GM12872 (cell line): ENCODE measurements at regions not wholly inside any gene's neighbourhood (a gene's known extent, or its start where the extent isn't known, plus 50 kb on each side); places are given as distances from the start of the nearest gene placed in this dataset.

Experiments used
- TF ChIP-seq, protein P1 (sequence below): IDR thresholded peaks from 3 replicates; pipeline ENCODE4 v1.5.1; 2011; ENCODE audit warnings: low read depth, mild to moderate bottlenecking, low read length, moderate library complexity; ENCODE audit not compliant: insufficient read depth

DNA sequence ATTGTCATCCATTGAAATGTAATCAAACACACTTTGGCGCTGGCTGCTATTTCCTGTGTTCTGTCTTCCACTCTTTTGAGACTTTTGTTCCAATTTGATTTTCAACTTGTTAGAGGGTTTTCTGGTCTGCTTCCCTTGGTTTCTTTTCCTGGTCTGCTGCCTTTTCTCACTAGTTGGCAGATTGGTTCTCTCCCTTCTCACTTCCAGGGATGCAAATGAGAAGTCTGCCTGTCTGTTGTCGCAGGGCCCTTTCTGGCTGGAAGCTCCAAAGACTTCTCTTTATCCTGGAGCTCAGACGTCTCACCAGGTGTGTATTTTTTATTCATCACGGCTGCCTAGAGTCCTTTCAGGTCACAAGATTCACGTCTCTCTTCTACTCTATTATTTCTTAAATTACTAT lies 84.0 kb downstream of the RPS6KA4 start:
- TF ChIP-seq, protein P1, sequence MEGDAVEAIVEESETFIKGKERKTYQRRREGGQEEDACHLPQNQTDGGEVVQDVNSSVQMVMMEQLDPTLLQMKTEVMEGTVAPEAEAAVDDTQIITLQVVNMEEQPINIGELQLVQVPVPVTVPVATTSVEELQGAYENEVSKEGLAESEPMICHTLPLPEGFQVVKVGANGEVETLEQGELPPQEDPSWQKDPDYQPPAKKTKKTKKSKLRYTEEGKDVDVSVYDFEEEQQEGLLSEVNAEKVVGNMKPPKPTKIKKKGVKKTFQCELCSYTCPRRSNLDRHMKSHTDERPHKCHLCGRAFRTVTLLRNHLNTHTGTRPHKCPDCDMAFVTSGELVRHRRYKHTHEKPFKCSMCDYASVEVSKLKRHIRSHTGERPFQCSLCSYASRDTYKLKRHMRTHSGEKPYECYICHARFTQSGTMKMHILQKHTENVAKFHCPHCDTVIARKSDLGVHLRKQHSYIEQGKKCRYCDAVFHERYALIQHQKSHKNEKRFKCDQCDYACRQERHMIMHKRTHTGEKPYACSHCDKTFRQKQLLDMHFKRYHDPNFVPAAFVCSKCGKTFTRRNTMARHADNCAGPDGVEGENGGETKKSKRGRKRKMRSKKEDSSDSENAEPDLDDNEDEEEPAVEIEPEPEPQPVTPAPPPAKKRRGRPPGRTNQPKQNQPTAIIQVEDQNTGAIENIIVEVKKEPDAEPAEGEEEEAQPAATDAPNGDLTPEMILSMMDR, result no peak

DNA sequence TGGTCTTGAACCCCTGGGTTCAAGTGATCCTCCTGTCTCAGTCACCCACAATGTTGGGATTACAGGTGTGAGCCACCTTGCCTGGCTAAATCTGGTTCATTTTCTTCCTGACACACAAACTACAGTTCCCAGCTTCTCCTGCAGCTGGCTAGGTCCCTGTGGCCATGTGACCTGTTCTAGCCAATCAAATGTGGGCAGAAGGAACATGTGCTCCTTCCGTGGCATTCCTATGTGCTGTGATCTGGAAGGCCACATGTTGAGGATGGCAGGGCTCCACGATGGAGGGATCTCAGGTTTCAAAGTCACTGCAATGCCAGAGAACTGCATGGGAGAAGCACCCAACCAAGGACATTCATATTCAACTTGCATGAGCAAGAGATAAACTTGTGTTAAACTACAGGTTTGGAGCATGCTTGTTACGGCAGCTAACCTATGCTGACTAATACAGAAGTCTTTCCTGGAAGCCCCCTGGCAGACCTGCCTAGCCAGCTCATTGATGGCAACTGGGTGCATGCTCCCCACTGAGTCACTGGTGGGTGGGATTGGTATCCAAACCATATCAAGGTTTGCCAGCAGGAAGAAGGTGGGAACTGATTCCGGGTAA lies 86.0 kb downstream of the RPS6KA4 start:
- TF ChIP-seq, protein P1, result no peak

DNA sequence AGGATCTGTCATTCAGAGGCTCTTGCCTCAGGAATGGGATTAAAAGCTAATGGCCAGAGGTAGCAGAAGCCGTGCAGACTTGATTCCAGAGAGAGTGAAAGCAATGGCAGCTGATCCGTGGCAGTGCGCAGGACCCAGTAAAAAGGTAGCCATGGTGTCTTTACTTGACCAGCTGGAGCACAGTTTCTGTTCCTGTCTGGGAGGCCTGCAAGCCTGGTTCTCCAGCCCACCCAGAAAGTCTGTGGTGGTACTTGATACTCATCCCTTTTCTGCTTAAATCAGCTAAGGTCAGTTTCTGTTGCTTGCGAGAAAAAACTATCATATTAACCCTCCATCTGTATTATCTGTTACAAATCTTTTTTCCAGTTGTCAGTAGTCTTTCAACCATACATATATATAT lies 86.7 kb downstream of the RPS6KA4 start:
- TF ChIP-seq, protein P1, result no peak

DNA sequence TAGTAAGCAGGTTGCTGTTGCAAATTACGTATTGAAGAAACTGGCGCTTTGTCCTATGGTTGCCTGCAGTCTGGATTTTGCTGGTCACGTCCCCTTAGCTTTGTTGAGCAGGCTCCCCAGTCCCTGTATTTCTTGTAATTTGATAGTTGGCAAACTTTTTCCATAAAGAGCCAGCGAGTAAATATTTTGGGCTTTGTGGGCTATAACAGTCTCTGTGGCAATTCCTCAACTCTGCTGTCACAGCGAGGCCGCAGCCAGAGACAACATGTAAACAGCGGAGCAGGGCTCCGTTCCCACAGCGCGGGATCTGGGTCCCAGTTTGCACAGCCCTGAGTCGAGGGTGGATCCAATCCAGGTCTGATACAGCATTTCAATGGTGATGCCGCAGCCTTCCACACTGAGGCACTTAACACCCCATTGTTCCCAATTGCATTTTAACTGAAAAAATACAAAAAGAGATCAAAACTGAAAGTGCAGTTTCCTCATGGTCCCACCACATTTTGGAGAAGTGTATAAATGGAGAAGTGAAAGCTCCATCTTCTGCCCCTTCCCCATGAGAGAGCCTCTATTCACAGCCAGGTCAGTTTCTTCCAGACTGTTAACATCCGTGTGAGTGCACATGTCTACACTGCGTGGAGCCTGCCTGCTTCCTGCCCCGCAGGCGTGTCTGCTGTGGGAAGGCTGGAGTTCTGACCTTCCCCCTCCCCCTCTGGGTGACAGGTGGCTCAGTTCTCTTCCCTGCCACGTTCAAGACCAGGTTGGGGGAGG lies 89.1 kb downstream of the RPS6KA4 start:
- TF ChIP-seq, protein P1, result 0 out of 3 replicates have a peak, but pooled peaks have one; percentile 8

DNA sequence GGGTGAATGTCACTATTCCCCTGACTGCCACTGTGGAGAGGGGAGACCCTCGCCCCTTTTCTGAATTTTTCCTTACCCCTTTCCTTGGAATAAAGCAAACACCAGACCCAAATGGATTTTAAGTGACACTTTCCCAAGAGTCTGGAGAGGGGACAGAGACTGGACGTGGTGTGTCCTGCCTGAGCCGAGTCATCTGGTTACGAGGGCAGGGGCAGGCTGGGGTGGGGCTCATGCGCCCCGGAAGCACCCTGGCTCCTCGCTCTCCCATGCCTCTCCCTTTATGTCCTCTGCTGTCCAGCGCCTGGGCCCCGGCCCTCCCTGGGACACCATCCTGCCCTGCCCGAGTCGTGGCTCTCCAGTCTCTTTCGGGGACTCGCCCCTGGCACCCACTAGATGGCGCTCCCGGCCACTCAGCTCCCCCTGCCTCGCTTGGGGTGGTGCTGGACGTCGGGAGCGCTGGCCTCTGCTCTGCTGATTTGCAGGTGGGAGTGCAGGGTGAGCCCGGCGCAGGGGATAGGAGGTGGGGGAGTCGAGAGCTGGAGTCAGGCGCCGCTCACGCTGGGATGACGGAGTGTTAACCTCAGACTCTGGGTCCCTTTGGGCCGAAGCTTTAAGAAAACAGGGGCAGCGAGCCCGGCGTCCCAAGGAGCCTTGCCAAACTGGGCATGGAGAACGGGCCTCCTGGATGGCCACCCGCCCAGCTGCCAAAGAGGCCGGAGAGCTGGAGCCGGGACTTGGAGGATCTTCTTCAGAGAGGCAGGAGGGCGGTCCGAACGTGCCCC lies 89.8 kb downstream of the RPS6KA4 start:
- TF ChIP-seq, protein P1, result peak; percentile 87

DNA sequence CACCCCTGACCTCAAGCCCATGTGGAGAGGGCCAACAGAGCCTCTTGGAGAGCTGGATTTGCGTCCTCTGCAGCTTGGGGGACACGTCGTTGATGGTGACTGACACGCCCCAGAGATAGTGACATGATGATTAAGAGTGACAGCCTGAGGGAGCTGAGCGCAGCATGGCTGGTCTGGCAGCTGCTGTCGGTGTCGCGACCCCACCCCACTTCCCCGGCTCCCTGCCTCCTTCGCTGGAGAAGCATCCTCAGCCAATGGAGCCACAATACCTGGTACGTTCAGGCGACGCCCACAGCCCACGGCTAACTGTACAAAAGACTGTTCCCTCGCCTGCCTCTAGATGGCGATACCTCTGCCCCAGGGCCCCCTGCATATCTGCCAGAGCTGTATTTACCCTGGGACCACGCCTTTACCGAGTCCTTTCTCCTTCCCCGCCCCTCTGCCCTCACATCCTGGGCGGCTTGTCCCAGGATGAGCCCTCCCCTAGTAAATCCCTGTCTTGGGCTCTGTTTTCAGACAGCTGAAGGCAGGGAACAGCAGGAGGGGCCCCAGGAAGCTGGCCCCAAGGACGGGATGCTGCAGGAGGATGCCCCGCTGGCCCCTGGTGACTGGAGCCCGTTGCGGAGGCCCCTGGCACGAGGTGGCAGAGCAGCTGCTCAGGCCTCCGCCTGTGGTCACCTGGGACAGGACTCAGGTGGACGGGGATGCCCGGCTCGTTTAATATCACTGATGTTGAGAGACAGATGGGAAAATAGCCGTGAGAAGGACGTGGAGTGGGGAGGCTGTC lies 90.6 kb downstream of the RPS6KA4 start:
- TF ChIP-seq, protein P1, result peak; percentile 98
